GM12878 (cell line): ENCODE measurements at regions not wholly inside any gene's neighbourhood (a gene's known extent, or its start where the extent isn't known, plus 50 kb on each side); places are given as distances from the start of the nearest gene placed in this dataset.

Source experiments
- EP300 ChIP-seq, 2 experiments: fragments of 150-350 bp in 1 of 2; IDR thresholded peaks; 2 replicates each; pipeline ENCODE4 v1.6.1; 2011 to 2012; ENCODE audit warnings: low read depth in 2 of 2, low read length in 2 of 2, borderline replicate concordance in 1 of 2, improper control_type of control experiment in 1 of 2, inconsistent platforms in 1 of 2; ENCODE audit not compliant: control insufficient read depth in 1 of 2
- ESRRA ChIP-seq: IDR thresholded peaks from 2 replicates; pipeline ENCODE4 v1.6.1; 2012; ENCODE audit warnings: mild to moderate bottlenecking, low read length, improper control_type of control experiment
- KDM1A ChIP-seq: fragments of 200-600 bp; sonication (generic); IDR thresholded peaks from 2 replicates; pipeline ENCODE4 v1.6.1; 2016; ENCODE audit warnings: borderline replicate concordance
- MTA2 ChIP-seq: fragments of 450-650 bp; IDR thresholded peaks from 2 replicates; pipeline ENCODE4 v1.6.1; 2016; ENCODE audit warnings: low read depth, mild to moderate bottlenecking, moderate library complexity
- NRF1 ChIP-seq: conservative IDR thresholded peaks from 2 replicates; pipeline ENCODE4 v1.6.1; 2011; ENCODE audit warnings: mild to moderate bottlenecking, low read depth, low read length, improper control_type of control experiment
- POLR2AphosphoS5 ChIP-seq: IDR thresholded peaks from 2 replicates; pipeline ENCODE4 v1.6.1; 2011; ENCODE audit warnings: mild to moderate bottlenecking, low read length, inconsistent platforms
- RFX5 ChIP-seq: IDR thresholded peaks from 2 replicates; pipeline ENCODE4 v1.6.1; 2011; ENCODE audit warnings: low read depth, low read length, improper control_type of control experiment
- YY1 ChIP-seq: IDR thresholded peaks from 2 replicates; pipeline ENCODE4 v1.6.1; 2011; ENCODE audit warnings: low read depth, mild to moderate bottlenecking, low read length
- ZBTB11 ChIP-seq: fragments of 450-650 bp; formaldehyde crosslinking; IDR thresholded peaks from 2 replicates; pipeline ENCODE4 v1.5.0; 2022; ENCODE audit warnings: mild to moderate bottlenecking, missing genetic modification characterization
- TF ChIP-seq, protein P1 (sequence below), 3 experiments: IDR thresholded peaks in 2 of 3; conservative IDR thresholded peaks in 1 of 3; 2 replicates each; pipeline ENCODE4 v1.5.1; 2011; ENCODE audit warnings: low read depth in 3 of 3, low read length in 3 of 3, mild to moderate bottlenecking in 3 of 3, control low read depth in 2 of 3, moderate library complexity in 2 of 3, inconsistent platforms in 1 of 3, mixed read lengths in 1 of 3; ENCODE audit not compliant: control insufficient read depth in 2 of 3, insufficient read depth in 1 of 3; ENCODE audit errors: extremely low read depth in 1 of 3
- TF ChIP-seq, protein P2 (sequence below): IDR thresholded peaks from 2 replicates; pipeline ENCODE4 v1.6.1; 2012; ENCODE audit warnings: low read depth, low read length, improper control_type of control experiment
- TF ChIP-seq, protein P3 (sequence below): IDR thresholded peaks from 2 replicates; pipeline ENCODE4 v1.6.1; 2011; ENCODE audit warnings: mild to moderate bottlenecking, low read depth, low read length, moderate library complexity; ENCODE audit not compliant: insufficient replicate concordance
- TF ChIP-seq, protein P4 (sequence below): IDR thresholded peaks from 2 replicates; pipeline ENCODE4 v1.6.1; 2011; ENCODE audit warnings: borderline replicate concordance, low read depth, mild to moderate bottlenecking, moderate library complexity, mixed read lengths, low read length; ENCODE audit not compliant: insufficient read depth; ENCODE audit errors: extremely low read length

- TF ChIP-seq MTA2 (no peak), KDM1A (no peak), EP300 (IDR thresholded peaks at IDR 0.05; ENCODE audit: borderline replicate concordance in 1 of 2, control insufficient read depth in 1 of 2, low read depth in 2 of 2, low read length in 2 of 2) (no peak), ZBTB11 (CRISPR knock-in tag) (no peak), YY1 (no peak), RFX5 (no peak), ESRRA (no peak), POLR2AphosphoS5 (no peak), NRF1 (no peak)
- TF ChIP-seq, protein P1, sequence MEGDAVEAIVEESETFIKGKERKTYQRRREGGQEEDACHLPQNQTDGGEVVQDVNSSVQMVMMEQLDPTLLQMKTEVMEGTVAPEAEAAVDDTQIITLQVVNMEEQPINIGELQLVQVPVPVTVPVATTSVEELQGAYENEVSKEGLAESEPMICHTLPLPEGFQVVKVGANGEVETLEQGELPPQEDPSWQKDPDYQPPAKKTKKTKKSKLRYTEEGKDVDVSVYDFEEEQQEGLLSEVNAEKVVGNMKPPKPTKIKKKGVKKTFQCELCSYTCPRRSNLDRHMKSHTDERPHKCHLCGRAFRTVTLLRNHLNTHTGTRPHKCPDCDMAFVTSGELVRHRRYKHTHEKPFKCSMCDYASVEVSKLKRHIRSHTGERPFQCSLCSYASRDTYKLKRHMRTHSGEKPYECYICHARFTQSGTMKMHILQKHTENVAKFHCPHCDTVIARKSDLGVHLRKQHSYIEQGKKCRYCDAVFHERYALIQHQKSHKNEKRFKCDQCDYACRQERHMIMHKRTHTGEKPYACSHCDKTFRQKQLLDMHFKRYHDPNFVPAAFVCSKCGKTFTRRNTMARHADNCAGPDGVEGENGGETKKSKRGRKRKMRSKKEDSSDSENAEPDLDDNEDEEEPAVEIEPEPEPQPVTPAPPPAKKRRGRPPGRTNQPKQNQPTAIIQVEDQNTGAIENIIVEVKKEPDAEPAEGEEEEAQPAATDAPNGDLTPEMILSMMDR (IDR thresholded peaks at IDR 0.05 in 2 of 3, conservative IDR thresholded peaks at IDR 0.05 in 1 of 3; ENCODE audit: control insufficient read depth in 2 of 3, extremely low read depth in 1 of 3, insufficient read depth in 1 of 3, low read depth in 3 of 3, low read length in 3 of 3), result no peak
- TF ChIP-seq, protein P2, sequence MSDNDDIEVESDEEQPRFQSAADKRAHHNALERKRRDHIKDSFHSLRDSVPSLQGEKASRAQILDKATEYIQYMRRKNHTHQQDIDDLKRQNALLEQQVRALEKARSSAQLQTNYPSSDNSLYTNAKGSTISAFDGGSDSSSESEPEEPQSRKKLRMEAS, result no peak
- TF ChIP-seq, protein P3, sequence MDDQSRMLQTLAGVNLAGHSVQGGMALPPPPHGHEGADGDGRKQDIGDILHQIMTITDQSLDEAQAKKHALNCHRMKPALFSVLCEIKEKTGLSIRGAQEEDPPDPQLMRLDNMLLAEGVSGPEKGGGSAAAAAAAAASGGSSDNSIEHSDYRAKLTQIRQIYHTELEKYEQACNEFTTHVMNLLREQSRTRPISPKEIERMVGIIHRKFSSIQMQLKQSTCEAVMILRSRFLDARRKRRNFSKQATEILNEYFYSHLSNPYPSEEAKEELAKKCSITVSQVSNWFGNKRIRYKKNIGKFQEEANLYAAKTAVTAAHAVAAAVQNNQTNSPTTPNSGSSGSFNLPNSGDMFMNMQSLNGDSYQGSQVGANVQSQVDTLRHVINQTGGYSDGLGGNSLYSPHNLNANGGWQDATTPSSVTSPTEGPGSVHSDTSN, result no peak
- TF ChIP-seq, protein P4, sequence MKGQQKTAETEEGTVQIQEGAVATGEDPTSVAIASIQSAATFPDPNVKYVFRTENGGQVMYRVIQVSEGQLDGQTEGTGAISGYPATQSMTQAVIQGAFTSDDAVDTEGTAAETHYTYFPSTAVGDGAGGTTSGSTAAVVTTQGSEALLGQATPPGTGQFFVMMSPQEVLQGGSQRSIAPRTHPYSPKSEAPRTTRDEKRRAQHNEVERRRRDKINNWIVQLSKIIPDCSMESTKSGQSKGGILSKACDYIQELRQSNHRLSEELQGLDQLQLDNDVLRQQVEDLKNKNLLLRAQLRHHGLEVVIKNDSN, result no peak
Observed at GRCh38 chr7:51521694-51522312, 205.2 kb upstream of the COBL start.
